Tibial artery (tissue), 4 donors: ENCODE measurements at regions not wholly inside any gene's neighbourhood (a gene's known extent, or its start where the extent isn't known, plus 50 kb on each side); places are given as distances from the start of the nearest gene placed in this dataset.

ENCODE experiments used
- DNase-seq, 2 donors: peaks; one replicate each; pipeline ENCODE4 v3.0.0-alpha.2; 2019
- H3K27ac ChIP-seq, 2 donors: fragments of 200-600 bp; sonication (generic) in 1 of 2; 1 replicate in 1 of 2; 2 replicates in 1 of 2; pipeline ENCODE4 v1.5.1; 2018 to 2019; ENCODE audit warnings: mild to moderate bottlenecking in 1 of 2
- H3K27me3 ChIP-seq, 2 donors: fragments of 200-600 bp; sonication (generic) in 1 of 2; one replicate each; pipeline versions ENCODE4 v1.5.1 to v1.6.0; 2016 to 2019
- H3K36me3 ChIP-seq, 3 donors: fragments of 200-600 bp; sonication (generic) in 2 of 3; one replicate each; pipeline ENCODE4 v1.5.1; 2016 to 2019; ENCODE audit warnings: mild to moderate bottlenecking in 2 of 3
- H3K4me1 ChIP-seq, 4 donors: fragments of 200-600 bp; sonication (generic) in 2 of 4; 1 replicate in 3 of 4; 2 replicates in 1 of 4; pipeline ENCODE4 v1.5.1; 2016 to 2019
- H3K4me3 ChIP-seq, 2 donors: fragments of 200-600 bp; sonication (generic) in 1 of 2; 1 replicate in 1 of 2; 2 replicates in 1 of 2; pipeline ENCODE4 v1.5.1; 2018 to 2019; ENCODE audit warnings: mild to moderate bottlenecking in 2 of 2
- H3K9me3 ChIP-seq, 3 donors: fragments of 200-600 bp; sonication (generic) in 1 of 3; one replicate each; pipeline ENCODE4 v1.5.1; 2016 to 2019
- intact Hi-C: fragments of 100-400 bp; cut with DNase I; formaldehyde crosslinking; loops from one replicate; pipeline ENCODE4 v1.15.0; 2023; ENCODE audit warnings: low total_unique reads
- TF ChIP-seq, protein P1 (sequence below), 2 experiments: fragments of 200-600 bp in 1 of 2; fragments of 450-650 bp in 1 of 2; IDR thresholded peaks; one replicate each; pipeline ENCODE4 v1.5.1; 2017 to 2019; ENCODE audit warnings: antibody characterized with exemption in 2 of 2, mild to moderate bottlenecking in 1 of 2, moderate library complexity in 1 of 2

DNA sequence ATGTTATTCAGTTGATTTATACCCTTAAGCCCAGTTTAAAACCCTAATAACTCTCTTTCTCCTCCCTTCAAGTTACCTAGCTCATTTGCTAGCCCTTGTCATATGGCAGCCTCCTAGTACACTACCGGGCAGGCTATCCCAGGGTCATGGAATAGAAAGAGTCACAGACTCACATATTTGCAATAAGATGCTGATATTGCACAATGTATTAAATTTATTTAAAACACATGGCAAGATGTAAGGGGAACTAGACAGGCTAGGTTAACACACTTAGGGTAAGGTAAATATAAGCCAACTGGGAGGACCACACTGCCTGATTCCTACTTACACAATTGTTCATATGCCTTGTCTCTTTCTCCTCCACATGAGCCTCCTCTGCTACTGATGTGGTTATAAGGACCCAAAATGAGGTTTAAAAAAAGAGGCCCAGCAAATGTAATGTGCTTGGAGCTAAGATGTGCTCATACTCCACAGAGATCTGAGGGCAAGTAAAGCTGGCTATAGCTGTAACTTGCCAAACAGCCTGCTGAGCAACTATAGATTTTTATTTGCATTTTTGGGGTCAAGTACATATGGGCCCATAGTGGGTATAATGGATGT, 130.0 kb downstream of the ENC1 start:
- TF ChIP-seq, protein P1, sequence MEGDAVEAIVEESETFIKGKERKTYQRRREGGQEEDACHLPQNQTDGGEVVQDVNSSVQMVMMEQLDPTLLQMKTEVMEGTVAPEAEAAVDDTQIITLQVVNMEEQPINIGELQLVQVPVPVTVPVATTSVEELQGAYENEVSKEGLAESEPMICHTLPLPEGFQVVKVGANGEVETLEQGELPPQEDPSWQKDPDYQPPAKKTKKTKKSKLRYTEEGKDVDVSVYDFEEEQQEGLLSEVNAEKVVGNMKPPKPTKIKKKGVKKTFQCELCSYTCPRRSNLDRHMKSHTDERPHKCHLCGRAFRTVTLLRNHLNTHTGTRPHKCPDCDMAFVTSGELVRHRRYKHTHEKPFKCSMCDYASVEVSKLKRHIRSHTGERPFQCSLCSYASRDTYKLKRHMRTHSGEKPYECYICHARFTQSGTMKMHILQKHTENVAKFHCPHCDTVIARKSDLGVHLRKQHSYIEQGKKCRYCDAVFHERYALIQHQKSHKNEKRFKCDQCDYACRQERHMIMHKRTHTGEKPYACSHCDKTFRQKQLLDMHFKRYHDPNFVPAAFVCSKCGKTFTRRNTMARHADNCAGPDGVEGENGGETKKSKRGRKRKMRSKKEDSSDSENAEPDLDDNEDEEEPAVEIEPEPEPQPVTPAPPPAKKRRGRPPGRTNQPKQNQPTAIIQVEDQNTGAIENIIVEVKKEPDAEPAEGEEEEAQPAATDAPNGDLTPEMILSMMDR (IDR thresholded peaks at IDR 0.05), result no peak
- DNase-seq, result no peak
- no peak overlapping the region for H3K27ac ChIP-seq
- intact Hi-C loops, result no loop called here
- H3K4me1 ChIP-seq, result no peaks in the 10 kb centered on the region
- H3K27me3 ChIP-seq, result no peaks in the 10 kb centered on the region
- no peaks in the 10 kb centered on the region for H3K36me3 ChIP-seq
- H3K9me3 ChIP-seq, result no peaks in the 10 kb centered on the region
- no peak overlapping the region for H3K4me3 ChIP-seq

DNA sequence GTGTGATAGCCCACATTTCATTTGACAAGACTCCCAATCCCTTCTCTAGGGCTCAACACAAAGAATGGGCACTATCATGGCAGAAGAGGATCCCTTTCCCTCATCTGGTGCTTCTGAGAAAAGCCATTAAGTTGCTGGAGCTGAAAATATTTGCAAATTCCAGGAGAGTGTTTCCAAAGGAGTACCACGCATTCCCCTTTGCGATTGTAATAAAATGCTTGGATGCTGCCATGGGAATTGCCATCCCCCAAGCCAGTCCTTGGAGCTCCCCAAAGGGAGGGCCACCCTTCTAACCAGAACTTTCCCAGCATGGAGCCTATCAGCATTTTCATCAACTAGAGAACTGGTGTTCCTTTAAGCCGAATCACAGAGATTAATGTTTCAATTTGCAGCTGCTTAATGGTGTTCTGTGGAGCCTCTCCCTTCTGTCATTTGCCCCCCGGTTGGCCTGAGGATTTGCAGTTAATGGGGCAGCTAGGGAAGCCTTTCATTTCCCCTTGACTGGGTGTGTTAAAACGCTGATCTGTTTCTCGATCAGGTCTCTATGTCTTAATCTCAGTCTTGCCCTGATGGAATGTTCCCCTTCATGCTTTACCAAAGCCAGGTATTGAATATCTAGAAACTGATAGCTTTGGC, 133.0 kb downstream of the ENC1 start:
- Histone ChIP-seq H3K27ac (no peak overlapping the region), H3K36me3 (no peaks in the 10 kb centered on the region), H3K27me3 (no peaks in the 10 kb centered on the region), H3K9me3 (no peaks in the 10 kb centered on the region), H3K4me1 (no peaks in the 10 kb centered on the region), H3K4me3 (no peak overlapping the region)
- TF ChIP-seq, protein P1 (IDR thresholded peaks at IDR 0.05), result no peak
- intact Hi-C loops, result no loop called here
- DNase-seq, result no peak

DNA sequence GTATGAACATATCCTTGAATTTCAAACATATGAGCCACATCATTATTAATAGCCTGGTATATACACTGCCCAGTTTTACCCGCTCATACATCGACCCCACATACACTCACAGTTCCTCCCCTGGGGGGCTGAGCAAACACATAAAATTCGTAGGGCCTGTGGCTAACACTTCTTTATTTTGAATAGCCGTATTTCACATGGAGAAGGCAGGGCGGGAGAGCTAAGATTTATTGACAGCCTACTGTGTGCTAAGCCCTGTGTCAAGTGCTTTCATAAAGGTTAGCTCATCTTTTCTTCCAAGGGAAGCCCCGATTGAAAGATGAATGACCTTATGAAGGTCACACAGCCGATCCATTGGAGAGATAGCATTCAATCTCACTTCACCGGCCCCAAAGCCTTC, 134.4 kb downstream of the ENC1 start:
- Histone ChIP-seq H3K4me1 (no peaks in the 10 kb centered on the region), H3K4me3 (no peak overlapping the region), H3K27ac (no peak overlapping the region), H3K27me3 (no peaks in the 10 kb centered on the region), H3K36me3 (no peaks in the 10 kb centered on the region), H3K9me3 (no peaks in the 10 kb centered on the region)
- DNase-seq, result no peak
- TF ChIP-seq, protein P1 (IDR thresholded peaks at IDR 0.05), result no peak
- intact Hi-C loops, result no loop called here

DNA sequence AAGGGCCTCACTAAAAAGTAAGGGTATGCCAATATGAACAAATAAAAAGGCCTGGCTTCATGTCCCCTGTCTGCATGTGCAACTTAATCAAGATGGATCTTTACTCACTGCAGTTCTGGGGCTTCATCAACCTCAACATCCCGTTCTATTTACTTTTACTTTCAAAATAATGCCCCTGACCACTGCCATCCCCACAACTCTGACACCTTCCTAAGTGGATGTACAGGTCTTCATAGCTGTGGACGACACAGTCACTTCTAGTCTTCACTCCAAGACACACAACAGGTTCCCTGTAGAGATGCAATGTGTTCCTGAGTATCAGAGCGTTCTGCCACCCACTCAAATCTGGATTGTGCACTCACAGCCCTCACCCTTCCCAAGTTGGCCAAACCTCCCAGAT, 136.1 kb downstream of the ENC1 start:
- TF ChIP-seq, protein P1 (IDR thresholded peaks at IDR 0.05), result no peak
- no peaks in the 10 kb centered on the region for H3K4me1 ChIP-seq
- no peaks in the 10 kb centered on the region for H3K9me3 ChIP-seq
- no peak overlapping the region for H3K4me3 ChIP-seq
- no peak for DNase-seq
- no peaks in the 10 kb centered on the region for H3K36me3 ChIP-seq
- no peak overlapping the region for H3K27ac ChIP-seq
- H3K27me3 ChIP-seq, result no peaks in the 10 kb centered on the region
- intact Hi-C loops, result no loop called here

DNA sequence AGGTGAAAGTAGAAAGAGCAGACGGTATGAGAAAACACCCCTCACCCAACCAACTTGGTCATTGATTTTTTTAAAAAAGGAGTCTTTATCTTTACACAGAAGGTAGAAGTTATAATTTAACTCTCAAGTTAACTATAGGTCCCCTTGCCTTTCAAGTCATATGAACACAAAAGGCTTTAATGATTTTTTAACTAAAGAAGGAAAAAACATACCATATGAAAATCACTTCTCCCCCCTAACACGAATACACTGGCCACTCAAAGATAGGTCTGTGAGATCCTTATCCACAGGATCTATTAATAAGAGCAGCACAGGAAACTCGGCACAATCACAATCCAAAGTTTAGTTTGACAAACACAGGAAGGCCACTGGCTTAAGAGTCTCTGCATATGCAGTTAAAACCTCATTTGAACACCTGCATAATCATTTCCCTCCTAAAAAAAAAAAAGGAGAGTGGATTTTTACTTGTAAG, 138.0 kb downstream of the ENC1 start:
- TF ChIP-seq, protein P1 (IDR thresholded peaks at IDR 0.05), result no peak
- no peaks in the 10 kb centered on the region for H3K36me3 ChIP-seq
- H3K27ac ChIP-seq, result no peak overlapping the region
- intact Hi-C loops, result no loop called here
- no peak overlapping the region for H3K4me3 ChIP-seq
- no peaks in the 10 kb centered on the region for H3K4me1 ChIP-seq
- no peaks in the 10 kb centered on the region for H3K9me3 ChIP-seq
- no peaks in the 10 kb centered on the region for H3K27me3 ChIP-seq
- no peak for DNase-seq
